HCT116 (cell line): ENCODE measurements at regions not wholly inside any gene's neighbourhood (a gene's known extent, or its start where the extent isn't known, plus 50 kb on each side); places are given as distances from the start of the nearest gene placed in this dataset.
"Not testable (repeated sequence)": the region's sequence is repeated elsewhere in the genome, so short reads cannot be mapped to it uniquely, and the experiment has no call there.

Experiments
- ATAC-seq: fragments of 200-7000 bp; cut with Tn5 transposase; 2 replicates; pipeline ENCODE4 v1.9.1; 2020; ENCODE audit warnings: mild to moderate bottlenecking, moderate library complexity
- BruUV-seq: library from RNA; stranded (reverse); fragments of 400-500 nt; replicated peaks from 2 replicates; lab custom pipeline; 2021; lab: Mats Ljungman, UMichigan
- CTCF ChIA-PET: fragments of 300-600 bp; sonication (Branson Sonifier 250); formaldehyde crosslinking; loops from one replicate; lab custom pipeline; 2021; ENCODE audit warnings: antibody characterized with exemption; lab: Charles Lee
- POLR2A ChIA-PET: fragments of 300-600, 350-600 bp; sonication (Branson Sonifier 250); formaldehyde crosslinking; loops from one replicate; lab custom pipeline; 2021; ENCODE audit warnings: antibody characterized with exemption; lab: Charles Lee
- RAD21 ChIA-PET, 2 experiments: fragments of 300-600 bp; sonication (Branson Sonifier 250); formaldehyde crosslinking; loops; one replicate each; lab custom pipeline; 2023; ENCODE audit warnings: low total read pairs in 2 of 2; ENCODE audit not compliant: uncharacterized antibody in 2 of 2, unreplicated experiment in 2 of 2, low non-redundant PET in 1 of 2; lab: Charles Lee
- DNase-seq: peaks from one replicate; pipeline ENCODE4 v3.0.0-alpha.2; 2010; ENCODE audit warnings: low read depth, low spot score
- H2AFZ ChIP-seq: fragments of 200-600 bp; shearing (Covaris generic), sonication (generic); 2 replicates; pipeline ENCODE4 v1.6.1; 2017; ENCODE audit warnings: low read depth, mixed run types, mixed read lengths, antibody characterized with exemption, low read length; ENCODE audit not compliant: poor library complexity, severe bottlenecking
- H3K27ac ChIP-seq: 2 replicates; pipeline ENCODE4 v1.5.1; 2012; ENCODE audit warnings: low read depth, low read length
- H3K27me3 ChIP-seq: fragments of 200-600 bp; sonication (generic); 2 replicates; pipeline ENCODE4 v1.6.1; 2016; ENCODE audit warnings: mixed run types, low read length, mixed read lengths; ENCODE audit not compliant: insufficient read depth
- H3K36me3 ChIP-seq, 2 experiments: fragments of 200-500 bp in 1 of 2; fragments of 200-600 bp in 1 of 2; sonication (Bioruptor generic) in 1 of 2; sonication (generic) in 1 of 2; 2 replicates each; pipeline versions ENCODE4 v1.5.1 to v1.6.1; 2014 to 2016; ENCODE audit warnings: low read length in 2 of 2, inconsistent platforms in 1 of 2, mixed read lengths in 1 of 2, mixed run types in 1 of 2; ENCODE audit not compliant: insufficient read depth in 2 of 2, control insufficient read depth in 1 of 2
- H3K4me1 ChIP-seq, 2 experiments: fragments of 200-600 bp in 1 of 2; sonication (generic) in 1 of 2; 2 replicates each; pipeline versions ENCODE4 v1.5.1 to v1.6.1; 2012 to 2017; ENCODE audit warnings: low read length in 2 of 2, inconsistent platforms in 1 of 2, mild to moderate bottlenecking in 1 of 2, mixed read lengths in 1 of 2, mixed run types in 1 of 2, moderate library complexity in 1 of 2; ENCODE audit not compliant: insufficient read depth in 2 of 2, control insufficient read depth in 1 of 2
- H3K4me2 ChIP-seq: fragments of 200-600 bp; sonication (generic); 2 replicates; pipeline ENCODE4 v1.6.1; 2017; ENCODE audit warnings: mixed run types, low read length, mixed read lengths
- H3K4me3 ChIP-seq, 2 experiments: fragments of 200-600 bp in 1 of 2; sonication (generic) in 1 of 2; replicated peaks in 1 of 2; 2 replicates each; pipeline ENCODE4 v1.5.1; 2011 to 2016; ENCODE audit warnings: low read length in 2 of 2, control low read depth in 1 of 2, low read depth in 1 of 2, mild to moderate bottlenecking in 1 of 2, mixed read lengths in 1 of 2, mixed run types in 1 of 2
- H3K79me2 ChIP-seq: fragments of 200-600 bp; sonication (generic); 2 replicates; pipeline ENCODE4 v1.6.1; 2017; ENCODE audit warnings: mild to moderate bottlenecking, mixed run types, low read length, moderate library complexity, mixed read lengths; ENCODE audit not compliant: insufficient read depth
- H3K9ac ChIP-seq: fragments of 200-600 bp; sonication (generic); 2 replicates; pipeline ENCODE4 v1.6.1; 2016; ENCODE audit warnings: low read length, mixed read lengths
- H3K9me2 ChIP-seq: fragments of 200-600 bp; sonication (generic), shearing (Covaris generic); 2 replicates; pipeline ENCODE4 v1.6.1; 2017; ENCODE audit warnings: mixed run types, mild to moderate bottlenecking, moderate library complexity; ENCODE audit not compliant: insufficient read depth
- H3K9me3 ChIP-seq, 2 experiments: fragments of 200-500 bp in 1 of 2; fragments of 200-600 bp in 1 of 2; sonication (Bioruptor generic) in 1 of 2; sonication (generic) in 1 of 2; 2 replicates each; pipeline ENCODE4 v1.6.1; 2014 to 2017; ENCODE audit warnings: low read length in 2 of 2, mixed read lengths in 2 of 2, inconsistent platforms in 1 of 2, low read depth in 1 of 2, mild to moderate bottlenecking in 1 of 2, mixed run types in 1 of 2, moderate library complexity in 1 of 2; ENCODE audit not compliant: control insufficient read depth in 1 of 2, insufficient read depth in 1 of 2
- H4K20me1 ChIP-seq: fragments of 200-600 bp; sonication (generic), shearing (Covaris generic); 2 replicates; pipeline ENCODE4 v1.6.1; 2017; ENCODE audit warnings: mixed run types, mild to moderate bottlenecking, moderate library complexity; ENCODE audit not compliant: insufficient read depth
- EZH2phosphoT487 ChIP-seq: fragments of 200-600 bp; IDR thresholded peaks from 2 replicates; pipeline ENCODE4 v1.6.1; 2018; ENCODE audit warnings: antibody characterized with exemption, borderline replicate concordance
- SRF ChIP-seq: IDR thresholded peaks from 2 replicates; pipeline ENCODE4 v1.6.1; 2012; ENCODE audit warnings: low read depth
- TCF7L2 ChIP-seq: IDR thresholded peaks from 2 replicates; pipeline ENCODE4 v1.7.0; 2011; ENCODE audit warnings: borderline replicate concordance, inconsistent platforms; ENCODE audit not compliant: insufficient read depth, insufficient read length; ENCODE audit errors: extremely low read depth
- ZNF274 ChIP-seq: fragments of 200-500 bp; sonication (Bioruptor generic); IDR thresholded peaks from 2 replicates; pipeline ENCODE4 v1.6.1; 2014; ENCODE audit warnings: mild to moderate bottlenecking, low read depth, low read length, inconsistent platforms
- intact Hi-C: fragments of 100-400 bp; cut with micrococcal nuclease; formaldehyde crosslinking; loops from 2 replicates; pipeline ENCODE4 v1.10.0; 2022
- TF ChIP-seq, protein P1 (sequence below): IDR thresholded peaks from 2 replicates; pipeline ENCODE4 v1.6.1; 2012
- TF ChIP-seq, protein P2 (sequence below): IDR thresholded peaks from 2 replicates; pipeline ENCODE4 v1.6.1; 2012; ENCODE audit warnings: low read depth
- TF ChIP-seq, protein P3 (sequence below): IDR thresholded peaks from 2 replicates; pipeline ENCODE4 v1.6.1; 2012

DNA sequence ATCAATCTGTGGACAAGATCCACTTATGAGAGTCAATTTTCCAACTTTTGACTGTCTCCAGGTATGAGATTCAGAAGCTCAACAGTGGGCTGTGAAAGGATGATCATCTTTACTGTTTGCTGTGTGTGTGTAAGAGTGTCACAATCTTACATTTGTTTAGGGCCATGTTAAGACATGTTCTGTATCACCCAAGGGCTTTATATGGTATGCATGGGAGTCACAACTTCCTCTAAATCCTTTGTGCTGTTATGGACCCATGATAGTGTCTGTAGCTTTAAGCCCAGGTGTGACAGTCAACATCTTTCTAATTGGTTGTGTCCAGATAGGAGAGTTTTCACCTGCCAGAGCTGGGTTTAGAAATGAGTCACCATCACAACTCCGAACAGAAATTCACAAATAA is 70.2 kb downstream of the ZNF726 start:
- H3K36me3 ChIP-seq, intact Hi-C loops, POLR2A ChIA-PET, H3K27ac ChIP-seq, RAD21 ChIA-PET, H3K4me3 ChIP-seq, H3K4me2 ChIP-seq, H3K9me2 ChIP-seq, ATAC-seq, BruUV-seq, H3K27me3 ChIP-seq, H3K79me2 ChIP-seq, H4K20me1 ChIP-seq, H3K9ac ChIP-seq, H3K4me1 ChIP-seq, H2AFZ ChIP-seq, DNase-seq, CTCF ChIA-PET: not testable (repeated sequence)
- peaks cover 0 to 26% of the 10 kb centered on the region in 2 experiments; a peak in 2 of 4 replicates for H3K9me3 ChIP-seq

DNA sequence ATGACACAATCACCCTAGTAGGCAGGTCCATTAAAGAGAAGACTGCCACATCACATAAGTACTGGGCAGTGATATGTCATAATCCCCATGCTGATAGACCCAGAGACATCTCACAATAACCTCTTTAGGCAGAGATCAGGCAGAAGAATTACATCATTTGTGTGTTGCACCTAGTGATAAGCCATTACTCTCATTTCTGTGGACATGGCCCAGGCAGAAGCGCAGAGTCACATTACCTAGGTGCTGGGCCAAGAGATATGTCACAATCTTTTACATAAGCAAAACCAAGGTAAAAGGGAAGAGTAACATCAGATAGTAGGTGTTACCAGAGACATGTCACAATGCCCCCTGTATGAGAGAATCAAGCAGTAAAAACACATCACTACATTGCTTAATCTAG is 71.9 kb downstream of the ZNF726 start:
- H3K4me1 ChIP-seq, result no peaks in the 10 kb centered on the region
- no peak for DNase-seq
- H3K27ac ChIP-seq, result no peak overlapping the region
- H4K20me1 ChIP-seq, result no peaks in the 10 kb centered on the region
- H3K9me2 ChIP-seq, result no peaks in the 10 kb centered on the region
- no peak overlapping the region for H3K4me3 ChIP-seq
- H3K27me3 ChIP-seq, result no peaks in the 10 kb centered on the region
- no peaks in the 10 kb centered on the region for H3K79me2 ChIP-seq
- intact Hi-C loops, result no loop called here
- H2AFZ ChIP-seq, result no peak overlapping the region
- no peak overlapping the region for H3K9ac ChIP-seq
- no peak for ATAC-seq
- no TSS peak for BruUV-seq
- RAD21 ChIA-PET, result no interaction called here
- H3K4me2 ChIP-seq, result no peak overlapping the region
- POLR2A ChIA-PET, result no interaction called here
- TF ChIP-seq EZH2phosphoT487, result no peak
- no peak for TF ChIP-seq ZNF274
- TF ChIP-seq, protein P1, sequence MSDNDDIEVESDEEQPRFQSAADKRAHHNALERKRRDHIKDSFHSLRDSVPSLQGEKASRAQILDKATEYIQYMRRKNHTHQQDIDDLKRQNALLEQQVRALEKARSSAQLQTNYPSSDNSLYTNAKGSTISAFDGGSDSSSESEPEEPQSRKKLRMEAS, result no peak
- no peak for TF ChIP-seq SRF
- TF ChIP-seq TCF7L2, result no peak
- TF ChIP-seq, protein P2, sequence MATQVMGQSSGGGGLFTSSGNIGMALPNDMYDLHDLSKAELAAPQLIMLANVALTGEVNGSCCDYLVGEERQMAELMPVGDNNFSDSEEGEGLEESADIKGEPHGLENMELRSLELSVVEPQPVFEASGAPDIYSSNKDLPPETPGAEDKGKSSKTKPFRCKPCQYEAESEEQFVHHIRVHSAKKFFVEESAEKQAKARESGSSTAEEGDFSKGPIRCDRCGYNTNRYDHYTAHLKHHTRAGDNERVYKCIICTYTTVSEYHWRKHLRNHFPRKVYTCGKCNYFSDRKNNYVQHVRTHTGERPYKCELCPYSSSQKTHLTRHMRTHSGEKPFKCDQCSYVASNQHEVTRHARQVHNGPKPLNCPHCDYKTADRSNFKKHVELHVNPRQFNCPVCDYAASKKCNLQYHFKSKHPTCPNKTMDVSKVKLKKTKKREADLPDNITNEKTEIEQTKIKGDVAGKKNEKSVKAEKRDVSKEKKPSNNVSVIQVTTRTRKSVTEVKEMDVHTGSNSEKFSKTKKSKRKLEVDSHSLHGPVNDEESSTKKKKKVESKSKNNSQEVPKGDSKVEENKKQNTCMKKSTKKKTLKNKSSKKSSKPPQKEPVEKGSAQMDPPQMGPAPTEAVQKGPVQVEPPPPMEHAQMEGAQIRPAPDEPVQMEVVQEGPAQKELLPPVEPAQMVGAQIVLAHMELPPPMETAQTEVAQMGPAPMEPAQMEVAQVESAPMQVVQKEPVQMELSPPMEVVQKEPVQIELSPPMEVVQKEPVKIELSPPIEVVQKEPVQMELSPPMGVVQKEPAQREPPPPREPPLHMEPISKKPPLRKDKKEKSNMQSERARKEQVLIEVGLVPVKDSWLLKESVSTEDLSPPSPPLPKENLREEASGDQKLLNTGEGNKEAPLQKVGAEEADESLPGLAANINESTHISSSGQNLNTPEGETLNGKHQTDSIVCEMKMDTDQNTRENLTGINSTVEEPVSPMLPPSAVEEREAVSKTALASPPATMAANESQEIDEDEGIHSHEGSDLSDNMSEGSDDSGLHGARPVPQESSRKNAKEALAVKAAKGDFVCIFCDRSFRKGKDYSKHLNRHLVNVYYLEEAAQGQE, result no peak
- TF ChIP-seq, protein P3, sequence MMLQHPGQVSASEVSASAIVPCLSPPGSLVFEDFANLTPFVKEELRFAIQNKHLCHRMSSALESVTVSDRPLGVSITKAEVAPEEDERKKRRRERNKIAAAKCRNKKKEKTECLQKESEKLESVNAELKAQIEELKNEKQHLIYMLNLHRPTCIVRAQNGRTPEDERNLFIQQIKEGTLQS, result no peak
- TF ChIP-seq, all 23 proteins: peak for 0
- Histone ChIP-seq H3K9me3 (peaks cover 0 to 26% of the 10 kb centered on the region in 2 experiments; a peak in 2 of 4 replicates), H3K36me3 (no peaks in the 10 kb centered on the region)
- CTCF ChIA-PET, result no interaction called here
